Stimulated activated CD8-positive, alpha-beta memory T cell treated with anti-CD3 and anti-CD28 coated beads, Interleukin-4, amount 100 ng/mL, for 48 hours (primary cell): ENCODE measurements at regions not wholly inside any gene's neighbourhood (a gene's known extent, or its start where the extent isn't known, plus 50 kb on each side); places are given as distances from the start of the nearest gene placed in this dataset.

Source experiments
- DNase-seq: peaks from one replicate; pipeline ENCODE4 v3.0.0-alpha.2; 2020

GRCh38 chr7:109964780-109965179 is 1126.1 kb upstream of the LRRN3 start:
- DNase-seq, result no peak

GRCh38 chr7:109967406-109967805 is 1123.5 kb upstream of the LRRN3 start:
- no peak for DNase-seq

GRCh38 chr7:109983618-109984017 is 1107.3 kb upstream of the LRRN3 start:
- no peak for DNase-seq

- DNase-seq, result no peak
These were observed 1106.2 kb upstream of the LRRN3 start for GRCh38 chr7:109984729-109985128.

GRCh38 chr7:109986701-109987100 is 1104.2 kb upstream of the LRRN3 start:
- DNase-seq, result no peak

GRCh38 chr7:109996411-109996810 is 1094.5 kb upstream of the LRRN3 start:
- no peak for DNase-seq

GRCh38 chr7:109996927-109997326 is 1094.0 kb upstream of the LRRN3 start:
- no peak for DNase-seq

GRCh38 chr7:109997837-109998236 is 1093.1 kb upstream of the LRRN3 start:
- DNase-seq, result no peak

GRCh38 chr7:110001254-110001938 is 1089.5 kb upstream of the LRRN3 start:
- DNase-seq, result no peak

GRCh38 chr7:110003827-110004226 is 1087.1 kb upstream of the LRRN3 start:
- no peak for DNase-seq

GRCh38 chr7:110007320-110008063 is 1083.4 kb upstream of the LRRN3 start:
- DNase-seq, result no peak

GRCh38 chr7:110010359-110010758 is 1080.6 kb upstream of the LRRN3 start:
- no peak for DNase-seq

GRCh38 chr7:110017405-110017804 is 1073.5 kb upstream of the LRRN3 start:
- DNase-seq, result no peak

GRCh38 chr7:110027385-110027784 is 1063.5 kb upstream of the LRRN3 start:
- DNase-seq, result no peak

GRCh38 chr7:110043519-110043918 is 1047.4 kb upstream of the LRRN3 start:
- no peak for DNase-seq

GRCh38 chr7:110050785-110051184 is 1040.1 kb upstream of the LRRN3 start:
- DNase-seq, result no peak

- no peak for DNase-seq
These were observed 1039.6 kb upstream of the LRRN3 start for GRCh38 chr7:110051372-110051771.

- DNase-seq, result no peak
These were observed 1034.6 kb upstream of the LRRN3 start for GRCh38 chr7:110056331-110056730.

GRCh38 chr7:110058401-110058800 is 1032.5 kb upstream of the LRRN3 start:
- DNase-seq, result no peak

- no peak for DNase-seq
These were observed 1029.5 kb upstream of the LRRN3 start for GRCh38 chr7:110061387-110061786.

- no peak for DNase-seq
These were observed 1025.8 kb upstream of the LRRN3 start for GRCh38 chr7:110065121-110065520.

- no peak for DNase-seq
These were observed 1024.1 kb upstream of the LRRN3 start for GRCh38 chr7:110066843-110067242.

GRCh38 chr7:110071192-110071591 is 1019.7 kb upstream of the LRRN3 start:
- no peak for DNase-seq

- DNase-seq, result no peak
These were observed 1015.5 kb upstream of the LRRN3 start for GRCh38 chr7:110075450-110075849.

- DNase-seq, result no peak
These were observed 1014.7 kb upstream of the LRRN3 start for GRCh38 chr7:110076194-110076593.
